ENCODE measurements at regions not wholly inside any gene's neighbourhood (a gene's known extent, or its start where the extent isn't known, plus 50 kb on each side); places are given as distances from the start of the nearest gene placed in this dataset.
"Not testable (repeated sequence)": the region's sequence is repeated elsewhere in the genome, so short reads cannot be mapped to it uniquely, and the experiment has no call there.

GRCh38 chr7:121741896-121742295, 131.1 kb upstream of the PTPRZ1 start:
- H3K27ac ChIP-seq, result no peak overlapping the region
- no peak for TF ChIP-seq CTCF (IDR thresholded peaks at IDR 0.05 in 4 of 5, conservative IDR thresholded peaks at IDR 0.05 in 1 of 5)
- no peak for TF ChIP-seq POLR2A (IDR thresholded peaks at IDR 0.05)
- DNase-seq (no peak), ATAC-seq (no peak)
- no peaks in the 10 kb centered on the region for H3K9me3 ChIP-seq
- no peaks in the 10 kb centered on the region for H3K4me1 ChIP-seq
- intact Hi-C loops (cut with DNase I; ENCODE audit: low total_unique reads), result no loop called here
- H3K27me3 ChIP-seq, result no peaks in the 10 kb centered on the region
- in situ Hi-C loops (cut with MboI; ENCODE audit: low sequenced_read_pairs in 4 of 4), result no loop called here
- no peaks in the 10 kb centered on the region for H3K36me3 ChIP-seq
- no peak overlapping the region for H3K4me3 ChIP-seq

GRCh38 chr7:121739465-121739864, 133.5 kb upstream of the PTPRZ1 start:
- intact Hi-C loops (cut with DNase I; ENCODE audit: low total_unique reads), result no loop called here
- no peaks in the 10 kb centered on the region for H3K36me3 ChIP-seq
- in situ Hi-C loops (cut with MboI; ENCODE audit: low sequenced_read_pairs in 4 of 4), result no loop called here

GRCh38 chr7:121730869-121731268, 142.1 kb upstream of the PTPRZ1 start:
- no peaks in the 10 kb centered on the region for H3K4me1 ChIP-seq
- in situ Hi-C loops (cut with MboI; ENCODE audit: low sequenced_read_pairs in 4 of 4) (no loop called here), intact Hi-C loops (cut with DNase I; ENCODE audit: low total_unique reads) (no loop called here)
- TF ChIP-seq CTCF (IDR thresholded peaks at IDR 0.05 in 4 of 5, conservative IDR thresholded peaks at IDR 0.05 in 1 of 5) (no peak), POLR2A (IDR thresholded peaks at IDR 0.05) (no peak)
- no peak for ATAC-seq
- no peaks in the 10 kb centered on the region for H3K27me3 ChIP-seq
- H3K4me3 ChIP-seq, result no peak overlapping the region
- no peaks in the 10 kb centered on the region for H3K9me3 ChIP-seq
- no peak overlapping the region for H3K27ac ChIP-seq
- no peaks in the 10 kb centered on the region for H3K36me3 ChIP-seq
- DNase-seq, result no peak

More at GRCh38 chr7:121739465-121739864, 133.5 kb upstream of the PTPRZ1 start:
- TF ChIP-seq CTCF (IDR thresholded peaks at IDR 0.05 in 4 of 5, conservative IDR thresholded peaks at IDR 0.05 in 1 of 5), result no peak
- no peak for TF ChIP-seq POLR2A (IDR thresholded peaks at IDR 0.05)
- no peak overlapping the region for H3K27ac ChIP-seq
- H3K27me3 ChIP-seq, result no peaks in the 10 kb centered on the region
- no peak overlapping the region for H3K4me3 ChIP-seq
- ATAC-seq, result no peak
- no peaks in the 10 kb centered on the region for H3K9me3 ChIP-seq
- H3K4me1 ChIP-seq, result no peaks in the 10 kb centered on the region
- DNase-seq, result no peak

- no peak for TF ChIP-seq POLR2A (IDR thresholded peaks at IDR 0.05)
- no peak for TF ChIP-seq CTCF (IDR thresholded peaks at IDR 0.05 in 4 of 5, conservative IDR thresholded peaks at IDR 0.05 in 1 of 5)
- intact Hi-C loops (cut with DNase I; ENCODE audit: low total_unique reads) (no loop called here), in situ Hi-C loops (cut with MboI; ENCODE audit: low sequenced_read_pairs in 4 of 4) (no loop called here)
- H3K4me3 ChIP-seq, result no peak overlapping the region
- DNase-seq, result no peak
- no peaks in the 10 kb centered on the region for H3K9me3 ChIP-seq
- no peaks in the 10 kb centered on the region for H3K36me3 ChIP-seq
- H3K27ac ChIP-seq, result no peak overlapping the region
- no peak for ATAC-seq
- H3K4me1 ChIP-seq, result no peaks in the 10 kb centered on the region
- no peaks in the 10 kb centered on the region for H3K27me3 ChIP-seq
Observed at GRCh38 chr7:121714559-121715303, 158.2 kb upstream of the PTPRZ1 start.

GRCh38 chr7:121712961-121713360, 160.0 kb upstream of the PTPRZ1 start:
- H3K4me1 ChIP-seq; in situ Hi-C loops (cut with MboI; ENCODE audit: low sequenced_read_pairs in 4 of 4); H3K27ac ChIP-seq; DNase-seq; ATAC-seq; H3K9me3 ChIP-seq; intact Hi-C loops (cut with DNase I; ENCODE audit: low total_unique reads); H3K36me3 ChIP-seq; H3K27me3 ChIP-seq; H3K4me3 ChIP-seq: not testable (repeated sequence)

All from gastrocnemius medialis (tissue), 4 donors.